Stimulated activated naive CD8-positive, alpha-beta T cell treated with anti-CD3 and anti-CD28 coated beads, Interleukin-15, amount 100 ng/mL, for 72 hours (primary cell): ENCODE measurements at regions not wholly inside any gene's neighbourhood (a gene's known extent, or its start where the extent isn't known, plus 50 kb on each side); places are given as distances from the start of the nearest gene placed in this dataset.
A peak's percentile ranks its signal among the peaks of the same experiment; 100 is the strongest.

ENCODE experiments used
- ATAC-seq: fragments of 150-1000 bp; cut with Tn5 transposase; 2 replicates; pipeline ENCODE4 v1.10.0; 2021; ENCODE audit warnings: mild to moderate bottlenecking, moderate library complexity
- DNase-seq, 2 donors: peaks; one replicate each; pipeline ENCODE4 v3.0.0; 2021 to 2022
- H3K27ac Mint-ChIP-seq, 2 donors: one replicate each; pipeline ENCODE4 v1.8.0; 2022; ENCODE audit warnings: mild to moderate bottlenecking in 2 of 2, mixed read lengths in 2 of 2, moderate library complexity in 2 of 2
- H3K27me3 Mint-ChIP-seq: one replicate; pipeline ENCODE4 v1.8.0; 2022; ENCODE audit warnings: mixed read lengths
- H3K4me1 Mint-ChIP-seq: one replicate; pipeline ENCODE4 v1.8.0; 2022; ENCODE audit warnings: mild to moderate bottlenecking, mixed read lengths
- H3K4me3 Mint-ChIP-seq, 2 donors: one replicate each; pipeline ENCODE4 v1.8.0; 2022; ENCODE audit warnings: mild to moderate bottlenecking in 2 of 2, mixed read lengths in 2 of 2, moderate library complexity in 1 of 2
- H3K9me3 Mint-ChIP-seq, 2 donors: one replicate each; pipeline ENCODE4 v1.8.0; 2022; ENCODE audit warnings: mixed read lengths in 2 of 2

- Mint-ChIP-seq H3K9me3 (peaks cover 10 to 24% of the 10 kb centered on the region in 2 donors), H3K27ac (no peak overlapping the region), H3K4me1 (peaks cover 6% of the 10 kb centered on the region), H3K27me3 (peaks cover 58% of the 10 kb centered on the region), H3K4me3 (no peak overlapping the region)
- ATAC-seq: no peak
- DNase-seq: peak in 1 of 2 donors; percentile 8
These were observed 448.2 kb downstream of the GADD45G start for GRCh38 chr9:90053027-90053426.

- H3K27ac Mint-ChIP-seq: peak overlapping the region in 1 of 2 donors; percentile 36
- H3K4me3 Mint-ChIP-seq: no peak overlapping the region
- H3K4me1 Mint-ChIP-seq: no peaks in the 10 kb centered on the region
- DNase-seq: no peak
- ATAC-seq: no peak
- H3K27me3 Mint-ChIP-seq: peaks cover 55% of the 10 kb centered on the region
- peaks cover 10 to 17% of the 10 kb centered on the region in 2 donors for H3K9me3 Mint-ChIP-seq
These were observed 450.0 kb downstream of the GADD45G start for GRCh38 chr9:90054810-90055209.

GRCh38 chr9:90055226-90055625, 450.4 kb downstream of the GADD45G start:
- DNase-seq (no peak), ATAC-seq (no peak)
- no peaks in the 10 kb centered on the region for H3K4me1 Mint-ChIP-seq
- peaks cover 55% of the 10 kb centered on the region for H3K27me3 Mint-ChIP-seq
- peaks cover 10 to 17% of the 10 kb centered on the region in 2 donors for H3K9me3 Mint-ChIP-seq
- peak overlapping the region in 1 of 2 donors; percentile 36 for H3K27ac Mint-ChIP-seq
- H3K4me3 Mint-ChIP-seq: no peak overlapping the region

- Mint-ChIP-seq H3K4me1 (no peaks in the 10 kb centered on the region), H3K27me3 (peaks cover 38% of the 10 kb centered on the region), H3K27ac (peak overlapping the region in 1 of 2 donors; percentile 26), H3K9me3 (peaks cover 10 to 17% of the 10 kb centered on the region in 2 donors), H3K4me3 (no peak overlapping the region)
- no peak for DNase-seq
- no peak for ATAC-seq
These were observed 452.5 kb downstream of the GADD45G start for GRCh38 chr9:90057361-90057760.

- no peaks in the 10 kb centered on the region for H3K4me1 Mint-ChIP-seq
- ATAC-seq (no peak), DNase-seq (no peak)
- H3K4me3 Mint-ChIP-seq: no peak overlapping the region
- peaks cover 35% of the 10 kb centered on the region for H3K27me3 Mint-ChIP-seq
- peaks cover 10 to 17% of the 10 kb centered on the region in 2 donors for H3K9me3 Mint-ChIP-seq
- H3K27ac Mint-ChIP-seq: no peak overlapping the region
These were observed 453.5 kb downstream of the GADD45G start for GRCh38 chr9:90058182-90058763.

GRCh38 chr9:90059436-90059835, 454.6 kb downstream of the GADD45G start:
- Mint-ChIP-seq H3K4me1 (no peaks in the 10 kb centered on the region), H3K27me3 (peaks cover 31% of the 10 kb centered on the region), H3K27ac (no peak overlapping the region), H3K4me3 (no peak overlapping the region), H3K9me3 (peaks cover 10 to 17% of the 10 kb centered on the region in 2 donors)
- ATAC-seq: no peak
- no peak for DNase-seq

- DNase-seq (no peak), ATAC-seq (no peak)
- peaks cover 24% of the 10 kb centered on the region for H3K27me3 Mint-ChIP-seq
- no peak overlapping the region for H3K27ac Mint-ChIP-seq
- H3K4me1 Mint-ChIP-seq: no peaks in the 10 kb centered on the region
- H3K9me3 Mint-ChIP-seq: peaks cover 10 to 13% of the 10 kb centered on the region in 2 donors
- no peak overlapping the region for H3K4me3 Mint-ChIP-seq
These were observed 455.4 kb downstream of the GADD45G start for GRCh38 chr9:90060256-90060655.

GRCh38 chr9:90061187-90061586, 456.4 kb downstream of the GADD45G start:
- ATAC-seq: no peak
- H3K27ac Mint-ChIP-seq: no peak overlapping the region
- no peak overlapping the region for H3K4me3 Mint-ChIP-seq
- no peak for DNase-seq
- H3K27me3 Mint-ChIP-seq: peaks cover 18% of the 10 kb centered on the region
- H3K4me1 Mint-ChIP-seq: no peaks in the 10 kb centered on the region
- H3K9me3 Mint-ChIP-seq: peaks cover 3 to 4% of the 10 kb centered on the region in 2 donors

- H3K9me3 Mint-ChIP-seq: no peaks in the 10 kb centered on the region
- H3K4me3 Mint-ChIP-seq: no peak overlapping the region
- no peak for DNase-seq
- no peaks in the 10 kb centered on the region for H3K4me1 Mint-ChIP-seq
- peaks cover 23% of the 10 kb centered on the region for H3K27me3 Mint-ChIP-seq
- H3K27ac Mint-ChIP-seq: no peak overlapping the region
- ATAC-seq: no peak
These were observed 458.2 kb downstream of the GADD45G start for GRCh38 chr9:90062982-90063381.

- no peaks in the 10 kb centered on the region for H3K9me3 Mint-ChIP-seq
- H3K4me1 Mint-ChIP-seq: no peaks in the 10 kb centered on the region
- DNase-seq: no peak
- H3K27ac Mint-ChIP-seq: no peak overlapping the region
- ATAC-seq: no peak
- peaks cover 17% of the 10 kb centered on the region for H3K27me3 Mint-ChIP-seq
- no peak overlapping the region for H3K4me3 Mint-ChIP-seq
These were observed 459.4 kb downstream of the GADD45G start for GRCh38 chr9:90064248-90064647.

GRCh38 chr9:90064971-90065370, 460.2 kb downstream of the GADD45G start:
- Mint-ChIP-seq H3K4me3 (no peak overlapping the region), H3K27me3 (peaks cover 18% of the 10 kb centered on the region), H3K4me1 (no peaks in the 10 kb centered on the region), H3K9me3 (no peaks in the 10 kb centered on the region), H3K27ac (peak overlapping the region in 1 of 2 donors; percentile 76)
- DNase-seq (no peak), ATAC-seq (no peak)

GRCh38 chr9:90065851-90066250, 461.0 kb downstream of the GADD45G start:
- Mint-ChIP-seq H3K27ac (no peak overlapping the region), H3K4me3 (no peak overlapping the region), H3K9me3 (no peaks in the 10 kb centered on the region), H3K27me3 (peaks cover 27% of the 10 kb centered on the region), H3K4me1 (no peaks in the 10 kb centered on the region)
- no peak for ATAC-seq
- no peak for DNase-seq

- DNase-seq (no peak), ATAC-seq (no peak)
- Mint-ChIP-seq H3K4me3 (no peak overlapping the region), H3K9me3 (no peaks in the 10 kb centered on the region), H3K4me1 (no peaks in the 10 kb centered on the region), H3K27me3 (peaks cover 30% of the 10 kb centered on the region), H3K27ac (no peak overlapping the region)
These were observed 464.3 kb downstream of the GADD45G start for GRCh38 chr9:90069085-90069484.

GRCh38 chr9:90070056-90070455, 465.2 kb downstream of the GADD45G start:
- Mint-ChIP-seq H3K27me3 (peaks cover 28% of the 10 kb centered on the region), H3K27ac (no peak overlapping the region), H3K9me3 (no peaks in the 10 kb centered on the region), H3K4me3 (no peak overlapping the region), H3K4me1 (no peaks in the 10 kb centered on the region)
- ATAC-seq (no peak), DNase-seq (no peak)

- DNase-seq (no peak), ATAC-seq (no peak)
- H3K27ac Mint-ChIP-seq: no peak overlapping the region
- H3K27me3 Mint-ChIP-seq: peaks cover 29% of the 10 kb centered on the region
- no peaks in the 10 kb centered on the region for H3K4me1 Mint-ChIP-seq
- H3K4me3 Mint-ChIP-seq: no peak overlapping the region
- no peaks in the 10 kb centered on the region for H3K9me3 Mint-ChIP-seq
These were observed 465.7 kb downstream of the GADD45G start for GRCh38 chr9:90070469-90070868.

- DNase-seq (no peak), ATAC-seq (no peak)
- H3K4me3 Mint-ChIP-seq: no peak overlapping the region
- H3K27me3 Mint-ChIP-seq: peaks cover 35% of the 10 kb centered on the region
- H3K27ac Mint-ChIP-seq: no peak overlapping the region
- H3K9me3 Mint-ChIP-seq: no peaks in the 10 kb centered on the region
- no peaks in the 10 kb centered on the region for H3K4me1 Mint-ChIP-seq
These were observed 466.3 kb downstream of the GADD45G start for GRCh38 chr9:90070931-90071660.
